K562 (cell line): ENCODE measurements at regions not wholly inside any gene's neighbourhood (a gene's known extent, or its start where the extent isn't known, plus 50 kb on each side); places are given as distances from the start of the nearest gene placed in this dataset.
"Not testable (repeated sequence)": the region's sequence is repeated elsewhere in the genome, so short reads cannot be mapped to it uniquely, and the experiment has no call there.

Source experiments
- ATAC-seq: fragments of 200-7000 bp; cut with Tn5 transposase; 3 replicates; pipeline ENCODE4 v1.9.1; 2020; ENCODE audit warnings: moderate library complexity
- BruUV-seq: library from RNA; stranded (reverse); fragments of 400-500 nt; replicated peaks from 2 replicates; lab custom pipeline; 2021; lab: Mats Ljungman, UMichigan
- CTCF ChIA-PET: fragments of 300-600 bp; formaldehyde crosslinking; extraction: SDS; loops from one replicate; lab custom pipeline; 2021; ENCODE audit warnings: low intra/inter-chr PET ratio; lab: Yijun Ruan, JAX
- POLR2A ChIA-PET: fragments of 300-600, 350-650 bp; sonication (Branson Sonifier 250); formaldehyde crosslinking; extraction: SDS; loops from one replicate; lab custom pipeline; 2021; ENCODE audit warnings: antibody characterized with exemption, inconsistent platforms; lab: Yijun Ruan, JAX
- DNase-seq, 4 experiments: peaks; one replicate each; pipeline versions ENCODE4 v3.0.0 to v3.0.0-alpha.2; 2011 to 2018; ENCODE audit warnings: low spot score in 3 of 4, mixed read lengths in 3 of 4; ENCODE audit errors: extremely low read depth in 1 of 4
- FAIRE-seq: peaks from 2 replicates; lab custom pipeline; 2011; peaks lifted over from hg19 to GRCh38; lab: Jason Lieb, UNC
- H2AFZ ChIP-seq: 2 replicates; pipeline ENCODE4 v1.6.0; 2011; ENCODE audit warnings: low read depth, low read length, control low read depth, inconsistent platforms
- H3K27ac ChIP-seq: fragments of 200-600 bp; 3 replicates; pipeline ENCODE4 v1.8.0; 2011; ENCODE audit warnings: low read depth, mild to moderate bottlenecking, control low read depth, inconsistent platforms, low read length, moderate library complexity, mixed read lengths; ENCODE audit errors: extremely low read depth
- H3K27me3 ChIP-seq, 2 experiments: fragments of 300-600 bp in 1 of 2; 2 replicates in 1 of 2; 3 replicates in 1 of 2; pipeline versions ENCODE4 v1.6.0 to v1.8.0; 2011; ENCODE audit warnings: inconsistent platforms in 2 of 2, low read length in 2 of 2, mild to moderate bottlenecking in 1 of 2, mixed read lengths in 1 of 2, moderate library complexity in 1 of 2; ENCODE audit not compliant: control insufficient read depth in 2 of 2, insufficient read depth in 2 of 2
- H3K36me3 ChIP-seq: fragments of 300-600 bp; 3 replicates; pipeline ENCODE4 v1.8.0; 2011; ENCODE audit warnings: mild to moderate bottlenecking, low read length, inconsistent platforms; ENCODE audit not compliant: control insufficient read depth, insufficient read depth
- H3K4me1 ChIP-seq, 2 experiments: fragments of 200-600 bp in 1 of 2; replicated peaks in 1 of 2; 2 replicates in 1 of 2; 3 replicates in 1 of 2; pipeline versions ENCODE4 v1.5.1 to v1.8.0; 2011; ENCODE audit warnings: inconsistent platforms in 2 of 2, low read length in 2 of 2, mild to moderate bottlenecking in 1 of 2, mixed read lengths in 1 of 2, moderate library complexity in 1 of 2; ENCODE audit not compliant: control insufficient read depth in 2 of 2, insufficient read depth in 2 of 2
- H3K4me2 ChIP-seq: 2 replicates; pipeline ENCODE4 v1.6.1; 2011; ENCODE audit warnings: low read length, control low read depth, inconsistent platforms, mixed read lengths; ENCODE audit not compliant: insufficient read depth
- H3K4me3 ChIP-seq: fragments of 200-600 bp; sonication (generic), shearing (Covaris generic); 2 replicates; pipeline ENCODE4 v1.5.1; 2016; ENCODE audit warnings: control low read depth, inconsistent platforms
- H3K79me2 ChIP-seq: fragments of 200-600 bp; 3 replicates; pipeline ENCODE4 v1.8.0; 2011; ENCODE audit warnings: low read length, inconsistent platforms; ENCODE audit not compliant: control insufficient read depth, insufficient read depth
- H3K9ac ChIP-seq, 2 experiments: 2 replicates each; pipeline versions ENCODE4 v1.6.0 to v1.6.1; 2011; ENCODE audit warnings: low read depth in 2 of 2, low read length in 2 of 2, control low read depth in 1 of 2, inconsistent platforms in 1 of 2, mild to moderate bottlenecking in 1 of 2, mixed read lengths in 1 of 2; ENCODE audit not compliant: insufficient read depth in 1 of 2
- H3K9me1 ChIP-seq: one replicate; pipeline ENCODE4 v1.6.0; 2011; ENCODE audit warnings: inconsistent platforms, mild to moderate bottlenecking, low read length, moderate library complexity; ENCODE audit not compliant: control insufficient read depth, insufficient read depth
- H3K9me3 ChIP-seq: replicated peaks from 2 replicates; pipeline ENCODE4 v1.5.1; 2011; ENCODE audit warnings: low read depth, low read length, inconsistent platforms; ENCODE audit not compliant: control insufficient read depth, insufficient read depth
- H4K20me1 ChIP-seq: replicated peaks from 2 replicates; pipeline ENCODE4 v1.6.1; 2011; ENCODE audit warnings: low read length, inconsistent platforms, mixed read lengths; ENCODE audit not compliant: control insufficient read depth, insufficient read depth
- BRD4 ChIP-seq: fragments of 200-600 bp; sonication (generic); IDR thresholded peaks from 2 replicates; pipeline ENCODE4 v1.6.1; 2017; ENCODE audit warnings: inconsistent platforms
- SP1 ChIP-seq: sonication (generic); formaldehyde crosslinking; IDR thresholded peaks from 2 replicates; pipeline ENCODE4 v1.8.1; 2022; ENCODE audit warnings: mild to moderate bottlenecking, missing genetic modification reagents
- TAF7 ChIP-seq: fragments of 450-650 bp; IDR thresholded peaks from 2 replicates; pipeline ENCODE4 v1.6.1; 2016; ENCODE audit warnings: missing genetic modification characterization, missing compliant biosample characterization
- ZNF224 ChIP-seq: sonication (generic); formaldehyde crosslinking; IDR thresholded peaks from 2 replicates; pipeline ENCODE4 v1.8.0; 2022; ENCODE audit warnings: mild to moderate bottlenecking, missing genetic modification reagents
- WGBS: fragments of 100-300 bp; shearing (Covaris generic); methylation state at CpG from one replicate; pipeline ENCODE4 v1.1.6; 2016; ENCODE audit warnings: low coverage, mixed read lengths; ENCODE audit not compliant: insufficient coverage; ENCODE audit errors: missing lambda C conversion rate; 5-methylcytosine and 5-hydroxymethylcytosine counted together
- in situ Hi-C: fragments of 300-500 bp; cut with MboI; formaldehyde crosslinking; loops from 4 replicates; pipeline ENCODE4 v1.15.0; 2018; ENCODE audit warnings: inconsistent platforms, mixed read lengths
- intact Hi-C: fragments of 100-400 bp; cut with micrococcal nuclease; formaldehyde crosslinking; loops from 2 replicates; pipeline ENCODE4 v1.14.2; 2022
- TF ChIP-seq, protein P1 (sequence below): fragments of 250-450 bp; sonication (Bioruptor Pico); IDR thresholded peaks from 2 replicates; pipeline ENCODE4 v1.4.0; 2020; ENCODE audit warnings: mild to moderate bottlenecking, moderate library complexity, borderline replicate concordance

DNA sequence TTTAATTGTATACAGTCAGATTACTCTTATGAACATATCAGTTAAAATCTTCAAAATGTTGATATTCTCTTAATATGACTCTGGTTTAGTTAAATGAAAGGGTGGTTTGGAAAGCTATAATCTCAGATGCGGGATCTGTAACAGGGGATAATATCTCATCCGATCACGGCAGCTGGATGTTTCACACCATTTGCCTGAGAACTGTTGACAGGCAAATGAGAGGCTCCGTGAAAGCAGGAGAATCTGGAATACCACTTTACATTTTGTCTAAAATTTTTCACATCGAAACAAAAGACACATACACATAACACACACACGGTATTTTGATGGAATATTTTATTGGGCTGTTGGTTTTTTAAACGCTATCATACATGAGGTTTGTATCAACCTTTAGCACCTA lies 518.6 kb upstream of the SLC39A10 start (continued):
- TF ChIP-seq, protein P1, sequence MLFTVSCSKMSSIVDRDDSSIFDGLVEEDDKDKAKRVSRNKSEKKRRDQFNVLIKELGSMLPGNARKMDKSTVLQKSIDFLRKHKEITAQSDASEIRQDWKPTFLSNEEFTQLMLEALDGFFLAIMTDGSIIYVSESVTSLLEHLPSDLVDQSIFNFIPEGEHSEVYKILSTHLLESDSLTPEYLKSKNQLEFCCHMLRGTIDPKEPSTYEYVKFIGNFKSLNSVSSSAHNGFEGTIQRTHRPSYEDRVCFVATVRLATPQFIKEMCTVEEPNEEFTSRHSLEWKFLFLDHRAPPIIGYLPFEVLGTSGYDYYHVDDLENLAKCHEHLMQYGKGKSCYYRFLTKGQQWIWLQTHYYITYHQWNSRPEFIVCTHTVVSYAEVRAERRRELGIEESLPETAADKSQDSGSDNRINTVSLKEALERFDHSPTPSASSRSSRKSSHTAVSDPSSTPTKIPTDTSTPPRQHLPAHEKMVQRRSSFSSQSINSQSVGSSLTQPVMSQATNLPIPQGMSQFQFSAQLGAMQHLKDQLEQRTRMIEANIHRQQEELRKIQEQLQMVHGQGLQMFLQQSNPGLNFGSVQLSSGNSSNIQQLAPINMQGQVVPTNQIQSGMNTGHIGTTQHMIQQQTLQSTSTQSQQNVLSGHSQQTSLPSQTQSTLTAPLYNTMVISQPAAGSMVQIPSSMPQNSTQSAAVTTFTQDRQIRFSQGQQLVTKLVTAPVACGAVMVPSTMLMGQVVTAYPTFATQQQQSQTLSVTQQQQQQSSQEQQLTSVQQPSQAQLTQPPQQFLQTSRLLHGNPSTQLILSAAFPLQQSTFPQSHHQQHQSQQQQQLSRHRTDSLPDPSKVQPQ: no peak
- TF ChIP-seq BRD4 (no peak), TAF7 (tag) (no peak), ZNF224 (no peak), SP1 (CRISPR knock-in tag) (no peak)

DNA sequence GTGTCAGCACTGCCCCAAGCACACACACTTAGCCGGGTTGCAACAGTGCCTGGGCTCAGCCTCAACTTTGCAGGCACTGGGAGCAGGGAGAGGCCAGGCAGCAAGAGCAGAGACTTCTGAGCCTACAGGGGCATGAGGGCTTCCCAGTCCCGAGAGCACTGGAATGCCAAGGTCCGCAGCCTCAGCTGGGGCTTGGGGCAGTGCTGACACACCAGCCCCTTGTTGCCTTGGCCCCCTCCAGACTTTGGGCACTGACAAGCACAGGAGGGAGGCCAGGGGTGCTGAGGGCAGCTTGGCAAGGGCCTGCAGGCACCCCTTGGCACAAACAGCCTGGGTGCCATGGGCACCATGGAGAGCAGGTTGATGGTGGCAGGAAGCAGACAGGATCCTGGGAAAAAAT lies 531.1 kb upstream of the SLC39A10 start:
- H3K4me3 ChIP-seq, POLR2A ChIA-PET, H3K27ac ChIP-seq, BruUV-seq, H3K9ac ChIP-seq, H3K9me1 ChIP-seq, H3K4me1 ChIP-seq, H3K79me2 ChIP-seq, H3K9me3 ChIP-seq, H3K4me2 ChIP-seq, CTCF ChIA-PET, H2AFZ ChIP-seq, H3K27me3 ChIP-seq, intact Hi-C loops, in situ Hi-C loops, H3K36me3 ChIP-seq, H4K20me1 ChIP-seq, FAIRE-seq, ATAC-seq, DNase-seq: not testable (repeated sequence)
- WGBS: 28% methylated on average over 3 of the region's 3 CpGs
